Hepatocyte (in vitro differentiated cells): ENCODE measurements at regions not wholly inside any gene's neighbourhood (a gene's known extent, or its start where the extent isn't known, plus 50 kb on each side); places are given as distances from the start of the nearest gene placed in this dataset.

Experiments used
- CTCF ChIP-seq: fragments of 200-600 bp; sonication (generic); IDR thresholded peaks from 2 replicates; pipeline ENCODE4 v1.5.1; 2016; ENCODE audit warnings: antibody characterized with exemption, mild to moderate bottlenecking; ENCODE audit not compliant: poor library complexity
- EZH2phosphoT487 ChIP-seq: fragments of 200-600 bp; sonication (generic); IDR thresholded peaks from one replicate; pipeline ENCODE4 v1.6.1; 2018; ENCODE audit warnings: antibody characterized with exemption, mild to moderate bottlenecking, low read depth, moderate library complexity; ENCODE audit not compliant: unreplicated experiment, severe bottlenecking

GRCh38 chr10:55852900-55853299 is 508.2 kb downstream of the ZWINT start:
- no peak for TF ChIP-seq CTCF
- TF ChIP-seq EZH2phosphoT487 = no peak
